Ecto neural progenitor cell (in vitro differentiated cells): ENCODE measurements at regions not wholly inside any gene's neighbourhood (a gene's known extent, or its start where the extent isn't known, plus 50 kb on each side); places are given as distances from the start of the nearest gene placed in this dataset.
A peak's percentile ranks its signal among the peaks of the same experiment; 100 is the strongest.

Experiments used
- DNase-seq: peaks from one replicate; pipeline ENCODE4 v3.0.0-alpha.2; 2018; ENCODE audit warnings: low spot score

GRCh38 chr10:105726149-105726548 lies 1085.1 kb downstream of the SORCS3 start:
- DNase-seq, result no peak

DNA sequence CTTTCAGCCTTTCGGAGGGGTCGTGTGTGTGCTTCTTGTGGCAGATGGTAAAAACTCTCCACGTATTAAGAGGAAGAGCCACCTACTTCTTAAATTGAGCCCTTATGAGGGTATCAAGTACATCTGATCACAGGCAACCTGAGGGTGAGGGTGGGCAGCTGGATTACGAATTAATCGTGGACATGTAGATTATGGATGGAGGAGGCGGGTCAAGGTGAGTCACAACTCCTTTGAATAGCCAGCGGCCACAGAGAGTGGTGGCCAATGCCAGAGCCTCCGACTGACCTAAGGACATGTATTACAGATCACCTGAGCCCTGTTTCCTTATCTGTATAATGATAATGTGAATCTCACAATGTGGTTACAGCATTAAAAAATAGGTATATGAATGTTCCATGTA lies 1083.9 kb downstream of the SORCS3 start:
- DNase-seq, result no peak

- no peak for DNase-seq
Observed at GRCh38 chr10:105718207-105718995, 1077.3 kb downstream of the SORCS3 start.

DNA sequence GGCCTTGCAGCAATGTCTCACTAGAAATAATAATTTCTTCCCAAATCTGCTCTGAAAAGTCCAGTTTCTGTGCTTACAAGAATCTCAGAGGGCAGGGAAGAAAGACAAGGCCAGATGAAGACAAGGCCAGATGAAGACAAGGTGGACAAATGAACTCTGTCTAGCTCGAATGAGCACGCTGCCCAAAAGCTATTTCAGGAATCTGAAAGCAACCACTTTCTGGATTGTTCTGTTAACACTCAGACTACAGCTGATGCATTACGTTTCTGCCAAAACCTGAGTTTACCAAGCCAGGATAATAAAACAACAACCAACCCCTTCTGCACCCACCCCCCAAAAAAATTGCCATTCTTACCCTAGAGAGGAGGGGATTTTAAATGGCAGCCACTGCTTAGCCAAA lies 1073.6 kb downstream of the SORCS3 start:
- no peak for DNase-seq

DNA sequence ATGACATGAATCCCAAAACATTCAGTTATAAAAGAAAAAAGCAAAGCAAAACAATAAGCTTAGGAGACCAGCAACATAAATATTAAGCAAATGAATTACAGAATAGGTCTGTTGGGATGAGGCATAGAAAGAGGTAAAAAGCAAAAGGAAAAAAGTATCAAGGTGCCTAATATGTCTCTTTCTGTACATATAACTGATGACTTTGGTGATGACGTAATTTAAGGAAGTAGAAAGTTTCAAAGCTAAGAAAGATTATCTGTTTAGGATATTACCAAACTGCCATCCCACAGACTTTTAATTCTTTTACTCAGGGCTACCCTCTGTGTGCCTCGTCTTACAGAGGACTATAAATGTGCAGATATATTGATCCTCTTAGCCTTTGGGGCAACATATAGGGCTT lies 1066.5 kb downstream of the SORCS3 start:
- no peak for DNase-seq

DNA sequence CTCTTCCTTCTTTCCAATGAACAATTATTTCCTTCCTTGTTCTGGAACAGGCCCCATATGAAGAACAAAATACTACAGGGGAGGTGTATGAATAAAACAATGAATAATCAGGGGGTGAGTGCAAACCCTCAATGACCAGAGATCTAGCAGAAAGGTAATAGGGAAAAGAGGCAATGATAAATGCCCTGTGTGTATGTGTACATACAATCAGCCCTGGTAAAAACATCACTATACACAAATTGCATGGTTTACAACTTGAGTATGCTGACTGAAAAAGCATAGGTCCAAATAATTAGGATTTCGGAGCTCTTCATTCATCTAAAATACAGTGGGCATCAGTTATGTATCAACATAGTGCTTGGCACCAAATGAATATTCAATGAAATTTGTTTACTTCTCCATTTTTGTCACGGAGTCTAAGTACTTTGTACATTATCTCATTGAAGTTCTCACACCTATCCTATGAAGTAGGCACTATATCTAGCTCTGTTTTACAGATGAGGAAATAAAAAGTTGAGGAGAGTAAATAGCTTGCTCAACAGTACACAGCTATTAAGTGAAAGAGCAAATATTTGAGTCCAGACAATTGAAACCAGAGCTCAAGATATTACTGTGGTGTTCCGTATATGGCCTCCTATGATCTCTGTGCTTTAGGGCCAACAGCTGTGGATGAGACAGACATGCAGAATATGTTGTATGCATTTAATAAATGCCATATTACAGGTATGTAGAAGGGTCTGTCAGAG lies 1065.4 kb downstream of the SORCS3 start:
- DNase-seq, result no peak

DNA sequence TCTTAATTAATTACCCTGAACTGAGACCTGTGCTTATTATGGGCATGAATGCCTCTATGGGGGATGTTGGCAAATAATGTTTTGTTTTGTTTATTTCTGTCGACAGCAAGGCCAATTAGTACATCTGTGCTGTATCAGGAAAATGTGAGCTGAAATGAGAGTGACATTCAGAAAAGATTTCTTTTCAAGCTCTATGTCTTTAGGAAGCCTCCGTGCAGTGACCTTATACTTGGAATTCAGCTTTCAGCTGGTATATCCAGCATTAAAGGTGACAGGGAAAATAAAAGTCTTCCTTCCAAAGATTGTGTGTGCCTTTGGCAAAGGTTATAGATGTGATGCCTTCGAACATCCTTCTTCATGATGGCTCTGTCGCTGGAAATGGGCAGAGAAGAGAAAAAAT lies 1061.1 kb downstream of the SORCS3 start:
- no peak for DNase-seq

DNA sequence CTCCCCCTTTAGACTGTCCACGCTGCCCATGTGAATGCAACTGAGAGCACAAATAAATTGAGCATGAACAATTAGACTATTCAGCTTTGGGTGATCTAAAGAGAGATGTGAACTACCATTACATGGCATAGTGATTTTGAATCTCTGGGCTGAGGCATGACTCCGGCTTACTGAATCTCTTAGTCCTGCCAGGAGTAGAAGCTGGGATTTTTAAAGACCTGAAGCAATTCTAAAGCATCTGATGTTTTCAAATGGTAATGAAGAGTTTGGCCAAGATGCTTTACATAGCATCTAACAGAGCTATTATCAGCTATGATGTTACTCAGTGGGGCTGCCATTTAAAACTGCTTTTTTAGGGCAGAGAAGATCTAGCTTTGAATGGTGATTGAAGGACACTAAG lies 1059.1 kb downstream of the SORCS3 start:
- DNase-seq, result no peak

DNA sequence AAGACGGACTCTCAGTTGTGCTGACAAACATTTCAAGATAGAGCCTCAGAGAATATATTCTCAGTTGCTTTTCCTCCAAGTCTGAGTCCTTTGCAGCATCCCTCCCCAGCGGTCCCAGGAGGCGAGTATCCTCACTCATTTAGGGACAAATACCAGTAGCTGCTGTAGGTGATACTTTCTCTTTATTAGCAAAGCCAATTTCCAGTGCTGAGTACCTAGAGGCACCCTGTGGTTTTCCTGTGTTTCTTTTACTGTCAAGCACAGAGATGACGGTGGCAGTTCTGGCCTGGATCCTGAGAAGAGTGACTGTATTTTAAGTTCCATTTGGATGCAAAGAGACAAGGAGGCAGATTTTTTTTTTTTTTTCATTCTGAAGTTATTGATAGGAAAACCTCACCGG lies 1058.4 kb downstream of the SORCS3 start:
- no peak for DNase-seq

GRCh38 chr10:105698592-105698991 lies 1057.5 kb downstream of the SORCS3 start:
- no peak for DNase-seq

DNA sequence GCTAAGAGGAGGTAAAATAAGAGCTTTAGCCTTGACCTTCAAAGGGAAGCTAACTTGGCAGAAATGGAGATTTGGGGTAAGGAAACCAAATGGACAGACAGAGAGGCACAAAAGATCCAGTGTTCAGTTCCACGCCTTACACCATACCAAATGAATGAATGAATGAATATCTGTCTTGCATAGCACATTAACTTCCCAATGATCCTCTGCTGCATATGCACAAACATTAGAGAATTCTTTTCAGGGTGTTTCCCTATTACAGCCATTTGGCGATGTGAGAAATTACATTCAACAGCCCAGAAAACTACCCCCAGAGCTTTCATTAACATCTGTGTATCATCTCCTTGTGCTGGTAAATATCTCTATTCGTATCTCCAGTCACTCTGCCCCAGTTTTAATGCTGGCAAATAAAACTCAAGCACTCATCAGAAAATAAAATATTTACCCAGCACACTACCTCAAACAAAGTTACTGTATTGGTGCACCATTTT lies 1056.2 kb downstream of the SORCS3 start:
- DNase-seq, result no peak

DNA sequence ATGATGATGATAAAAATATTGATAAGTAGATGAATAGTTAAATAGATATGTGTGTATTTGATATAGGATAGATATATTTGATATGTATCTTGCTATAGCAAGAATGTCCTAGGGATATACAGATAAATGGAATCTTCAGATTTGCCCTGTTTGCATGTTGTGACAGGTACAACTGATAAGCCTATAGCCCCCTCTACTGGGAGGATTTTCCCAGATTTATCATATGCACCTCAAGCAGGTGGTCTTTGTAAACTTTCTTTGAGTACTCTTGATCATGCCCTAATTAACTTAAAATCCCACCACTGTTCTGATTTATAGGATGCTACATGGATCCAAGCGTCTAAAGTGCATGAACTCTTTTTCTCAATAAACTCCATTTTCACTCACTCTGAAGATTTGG lies 1050.7 kb downstream of the SORCS3 start:
- no peak for DNase-seq

DNA sequence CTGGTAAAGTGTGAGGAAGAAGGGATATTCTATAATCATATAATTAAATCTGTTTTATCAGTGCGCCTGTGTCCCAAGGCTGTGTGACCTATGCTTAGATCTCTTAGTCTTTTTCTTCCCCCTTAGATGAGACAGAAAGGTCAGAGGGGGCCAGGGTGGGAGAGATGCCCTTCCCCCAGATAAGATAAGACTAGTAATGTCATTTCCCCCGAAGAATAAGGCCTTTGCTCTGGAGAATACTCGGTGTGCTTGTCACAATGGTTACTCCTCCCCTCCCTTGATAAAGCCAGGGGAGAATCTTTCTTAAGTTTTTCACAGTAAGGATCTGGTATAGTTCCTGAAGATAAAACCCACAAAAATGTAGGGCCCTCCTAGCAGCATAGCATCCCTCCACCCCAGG lies 1041.8 kb downstream of the SORCS3 start:
- DNase-seq, result no peak

DNA sequence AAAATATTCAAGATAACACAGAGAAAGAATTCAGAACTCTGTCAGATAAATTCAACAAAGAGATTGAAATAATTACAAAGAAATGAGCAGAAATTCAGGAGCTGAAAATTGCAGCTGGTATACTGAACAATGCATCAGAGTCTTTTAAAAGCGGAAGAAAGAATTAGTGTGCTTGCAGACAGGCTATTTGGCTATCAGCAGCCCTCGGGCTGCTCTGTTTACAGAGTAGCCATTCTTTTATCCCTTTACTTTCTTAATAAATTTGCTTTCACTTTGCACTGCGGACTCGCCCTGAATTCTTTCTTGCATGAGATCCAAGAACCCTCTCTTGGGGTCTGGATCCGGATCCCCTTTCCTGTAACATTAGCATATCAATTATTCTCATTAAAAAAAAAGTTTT lies 1040.0 kb downstream of the SORCS3 start:
- no peak for DNase-seq

DNA sequence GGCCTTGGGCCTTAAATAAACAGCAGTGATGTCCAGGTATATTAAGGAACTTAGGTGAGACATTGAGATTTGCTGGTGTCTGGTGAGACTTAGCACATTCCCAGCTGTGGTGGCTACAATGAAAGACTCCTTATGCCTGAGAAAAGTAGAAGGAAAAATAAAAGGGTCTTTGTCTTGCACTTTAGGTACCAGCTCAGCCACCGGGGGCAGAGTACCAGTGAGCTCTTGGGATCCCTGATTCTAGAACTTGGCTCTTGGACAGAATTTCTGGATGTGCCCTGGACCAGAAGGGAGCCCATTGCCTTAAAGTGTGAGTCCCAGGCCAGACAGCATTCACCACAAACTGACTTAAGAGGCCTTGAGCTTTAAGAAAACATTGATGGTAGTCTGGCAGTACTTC lies 1038.7 kb downstream of the SORCS3 start:
- no peak for DNase-seq

DNA sequence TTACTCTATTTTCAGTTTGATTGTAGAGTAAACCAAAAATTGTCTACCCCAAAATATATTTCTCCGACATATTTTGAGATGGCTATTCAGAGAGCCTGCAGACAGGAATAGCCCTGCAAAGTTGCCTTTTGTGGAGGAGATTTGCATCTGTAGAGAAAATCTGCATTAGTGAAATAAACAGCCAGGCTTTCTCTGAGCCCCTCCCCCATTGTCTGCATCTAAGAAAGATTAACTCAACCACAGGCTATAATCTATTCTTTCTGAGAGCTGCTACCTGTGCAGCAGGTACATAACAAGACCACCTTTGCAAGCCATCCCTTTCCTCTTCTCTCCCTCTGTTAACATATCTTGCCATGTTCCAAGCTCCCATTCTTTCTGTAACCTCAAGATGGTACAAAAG lies 1034.2 kb downstream of the SORCS3 start:
- no peak for DNase-seq

DNA sequence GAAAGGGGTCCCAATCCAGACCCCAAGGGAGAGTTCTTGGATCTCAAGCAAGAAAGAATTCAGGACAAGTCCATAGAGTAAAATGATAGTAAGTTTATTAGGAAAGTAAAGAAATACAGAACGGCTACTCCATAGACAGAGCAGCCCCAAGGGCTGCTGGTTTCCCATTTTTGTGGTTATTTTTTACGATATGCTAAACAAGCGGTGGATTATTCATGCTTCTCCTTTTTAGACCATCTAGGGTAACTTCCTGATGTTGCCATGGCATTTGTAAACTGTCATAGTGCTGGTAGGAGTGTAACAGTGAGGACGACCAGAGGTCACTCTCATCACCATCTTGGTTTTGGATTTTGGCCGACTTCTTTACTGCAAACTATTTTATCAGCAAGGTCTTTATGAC lies 1033.4 kb downstream of the SORCS3 start:
- no peak for DNase-seq

DNA sequence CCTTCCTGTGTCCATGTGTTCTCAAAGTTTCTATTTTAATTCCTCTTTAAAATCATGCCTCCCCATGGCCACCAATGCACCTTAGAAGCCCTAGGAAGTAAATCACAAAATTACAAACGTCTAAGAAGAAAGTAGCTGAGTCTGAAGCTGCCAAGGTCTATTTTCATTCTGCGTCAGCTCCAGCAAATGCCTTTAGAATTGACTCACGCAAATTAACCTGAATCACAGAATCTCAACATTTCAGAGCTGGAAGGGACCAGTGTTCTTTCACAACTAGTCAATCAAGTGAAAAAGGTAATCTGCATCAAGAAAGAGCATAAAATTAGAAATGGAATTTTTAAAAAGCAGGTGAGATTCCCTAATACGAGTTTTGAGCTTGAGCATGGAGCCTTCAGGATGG lies 1017.6 kb downstream of the SORCS3 start:
- no peak for DNase-seq

GRCh38 chr10:105656856-105657255 lies 1015.8 kb downstream of the SORCS3 start:
- no peak for DNase-seq

DNA sequence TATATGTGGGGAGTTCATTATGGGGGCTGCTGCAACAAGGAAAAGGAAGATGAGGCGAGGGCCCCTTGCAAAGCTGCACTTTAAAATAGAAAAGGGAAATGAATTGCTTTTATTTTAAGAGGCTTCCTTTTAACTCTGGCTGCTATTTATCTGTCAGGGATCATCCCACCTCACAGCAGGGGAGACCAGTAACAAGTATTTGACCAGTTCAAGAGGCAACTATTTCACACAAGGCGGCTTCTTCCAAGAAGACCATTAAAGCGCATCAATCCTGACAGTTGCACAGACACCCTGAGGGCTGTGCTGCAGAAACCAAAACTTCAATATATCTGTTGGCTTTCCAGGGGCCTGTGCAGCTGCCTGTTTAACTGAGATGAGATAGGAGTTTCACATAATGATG lies 1009.2 kb downstream of the SORCS3 start:
- DNase-seq, result peak; percentile 43

DNA sequence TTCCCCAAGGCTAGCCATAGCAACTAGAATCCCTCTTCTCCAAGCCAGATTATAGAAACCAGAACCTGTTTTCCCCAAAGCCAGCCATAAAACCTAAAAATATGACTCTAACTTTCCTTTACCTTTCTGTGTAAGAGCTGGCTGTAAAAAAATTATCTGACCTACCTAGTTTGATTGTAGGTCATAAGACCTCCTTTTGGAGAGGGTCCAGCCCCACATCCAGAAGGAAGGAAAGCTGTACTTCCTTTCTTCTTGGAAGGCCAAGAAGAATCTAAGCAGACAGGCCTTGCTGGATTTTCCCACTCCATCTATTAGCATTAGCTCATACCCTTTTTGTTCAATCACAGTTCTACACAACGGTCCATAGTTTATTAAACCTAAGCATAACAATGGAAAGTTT lies 1006.3 kb downstream of the SORCS3 start:
- DNase-seq, result no peak

DNA sequence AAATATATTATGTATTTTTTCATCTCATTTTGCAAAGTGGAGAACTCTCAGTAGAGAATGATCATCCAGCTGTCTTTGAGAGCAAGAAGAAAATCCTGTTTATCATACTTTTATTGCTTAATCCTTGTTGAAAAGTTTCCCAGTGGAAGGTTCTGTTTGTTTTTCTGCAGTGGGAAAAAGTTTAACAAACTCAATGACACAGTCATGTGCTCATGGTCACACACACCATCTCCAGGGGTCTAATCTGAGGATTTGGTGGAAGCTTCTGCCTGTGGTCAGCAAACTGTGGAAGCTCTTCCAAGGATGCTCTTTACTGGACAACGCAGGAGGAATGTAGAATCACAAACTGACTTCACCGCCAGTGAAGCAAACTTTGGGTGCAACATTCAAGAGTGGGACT lies 1003.9 kb downstream of the SORCS3 start:
- no peak for DNase-seq

DNA sequence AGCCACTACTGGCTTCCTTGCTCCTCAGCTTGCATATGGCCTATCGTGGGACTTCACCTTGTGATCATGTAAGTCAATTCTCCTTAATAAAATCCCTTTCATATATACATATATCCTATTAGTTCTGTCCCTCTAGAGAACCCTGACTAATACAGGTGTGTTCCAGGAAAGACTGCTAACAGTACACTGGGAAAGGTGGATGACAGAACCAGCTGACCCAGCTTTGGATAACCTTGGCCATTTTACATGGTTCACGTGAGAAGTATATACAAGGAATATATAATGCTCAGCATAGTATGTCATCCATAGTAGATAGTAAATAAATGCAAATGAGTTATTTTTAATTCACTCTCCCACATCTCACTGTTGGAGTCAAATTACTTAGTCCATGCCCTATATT lies 1003.5 kb downstream of the SORCS3 start:
- no peak for DNase-seq

- DNase-seq, result no peak
Observed at GRCh38 chr10:105644091-105644490, 1003.0 kb downstream of the SORCS3 start.
